GM18498 (cell line): ENCODE measurements at regions not wholly inside any gene's neighbourhood (a gene's known extent, or its start where the extent isn't known, plus 50 kb on each side); places are given as distances from the start of the nearest gene placed in this dataset.

Experiments
- ATAC-seq: cut with Tn5 transposase; IDR thresholded peaks from one replicate; pipeline ENCODE4 v1.9.1; 2021; ENCODE audit warnings: mild to moderate bottlenecking, moderate library complexity; ENCODE audit not compliant: unreplicated experiment

GRCh38 chr11:64499261-64500004, 56.3 kb upstream of the SLC22A11 start:
- ATAC-seq: no peak

- ATAC-seq: no peak
These were observed 55.3 kb upstream of the SLC22A11 start for GRCh38 chr11:64500176-64501013.

- ATAC-seq: no peak
These were observed 54.0 kb upstream of the SLC22A11 start for GRCh38 chr11:64501500-64502427.

- no peak for ATAC-seq
These were observed 53.1 kb upstream of the SLC22A11 start for GRCh38 chr11:64502634-64503033.

GRCh38 chr11:64503186-64503753, 52.5 kb upstream of the SLC22A11 start:
- ATAC-seq: no peak

- ATAC-seq: no peak
These were observed 50.7 kb upstream of the SLC22A11 start for GRCh38 chr11:64504999-64505398.
